HG03378 (cell line): ENCODE measurements at regions not wholly inside any gene's neighbourhood (a gene's known extent, or its start where the extent isn't known, plus 50 kb on each side); places are given as distances from the start of the nearest gene placed in this dataset.
"Not testable (repeated sequence)": the region's sequence is repeated elsewhere in the genome, so short reads cannot be mapped to it uniquely, and the experiment has no call there.

Source experiments
- ATAC-seq: cut with Tn5 transposase; IDR thresholded peaks from one replicate; pipeline ENCODE4 v1.9.1; 2021; ENCODE audit warnings: mild to moderate bottlenecking, moderate library complexity; ENCODE audit not compliant: unreplicated experiment

GRCh38 chr5:148740966-148741742 is 85.3 kb upstream of the ADRB2 start:
- no peak for ATAC-seq

- not testable (repeated sequence) for ATAC-seq
Measured at GRCh38 chr5:148741766-148742165, 84.6 kb upstream of the ADRB2 start.

- not testable (repeated sequence) for ATAC-seq
Measured at GRCh38 chr5:148744380-148744779, 82.0 kb upstream of the ADRB2 start.

- peak; percentile 95 for ATAC-seq
Measured at GRCh38 chr5:148746826-148747535, 79.4 kb upstream of the ADRB2 start.

- ATAC-seq, result no peak
Measured at GRCh38 chr5:148747536-148747906, 78.9 kb upstream of the ADRB2 start.

GRCh38 chr5:148748702-148749392 is 77.6 kb upstream of the ADRB2 start:
- ATAC-seq, result no peak

GRCh38 chr5:148750614-148751013 is 75.8 kb upstream of the ADRB2 start:
- no peak for ATAC-seq

- no peak for ATAC-seq
Measured at GRCh38 chr5:148751025-148751424, 75.4 kb upstream of the ADRB2 start.

- not testable (repeated sequence) for ATAC-seq
Measured at GRCh38 chr5:148752375-148752774, 74.0 kb upstream of the ADRB2 start.

- ATAC-seq, result no peak
Measured at GRCh38 chr5:148759101-148759500, 67.3 kb upstream of the ADRB2 start.

- ATAC-seq, result peak; percentile 100
Measured at GRCh38 chr5:148760945-148761638, 65.3 kb upstream of the ADRB2 start.

- ATAC-seq, result no peak
Measured at GRCh38 chr5:148763996-148764395, 62.4 kb upstream of the ADRB2 start.

- ATAC-seq, result no peak
Measured at GRCh38 chr5:148765061-148765460, 61.4 kb upstream of the ADRB2 start.

GRCh38 chr5:148768806-148769415 is 57.5 kb upstream of the ADRB2 start:
- ATAC-seq, result no peak

- ATAC-seq, result no peak
Measured at GRCh38 chr5:148769941-148770340, 56.5 kb upstream of the ADRB2 start.

GRCh38 chr5:148774313-148774712 is 52.1 kb upstream of the ADRB2 start:
- no peak for ATAC-seq

- no peak for ATAC-seq
Measured at GRCh38 chr5:148776261-148776660, 50.1 kb upstream of the ADRB2 start.
